ENCODE measurements at regions not wholly inside any gene's neighbourhood (a gene's known extent, or its start where the extent isn't known, plus 50 kb on each side); places are given as distances from the start of the nearest gene placed in this dataset.

DNA sequence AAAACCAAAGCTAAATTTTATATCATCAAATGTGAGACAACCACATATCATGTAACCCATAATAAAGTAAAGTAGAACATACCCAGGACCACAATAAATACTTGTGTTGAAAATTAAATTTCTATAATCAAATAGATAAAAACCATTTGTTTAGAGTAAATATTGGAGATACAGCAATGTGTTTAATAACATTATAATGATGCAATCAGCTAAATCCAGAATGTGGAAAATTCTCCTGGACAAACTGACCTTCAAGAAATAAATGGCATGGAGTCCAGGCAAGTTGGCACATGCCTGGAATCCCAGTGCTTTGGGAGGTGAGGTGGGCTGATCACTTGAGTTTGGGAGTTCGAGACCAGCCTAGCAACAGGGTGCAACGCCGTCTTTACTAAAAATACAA, 84.0 kb downstream of the GPX5 start:
- TF ChIP-seq FOXP2 (optimal IDR thresholded peaks at IDR 0.05; ENCODE audit: borderline replicate concordance, extremely low read depth, extremely low read length, insufficient read depth) (no peak), SIN3A (IDR thresholded peaks at IDR 0.05; ENCODE audit: borderline replicate concordance, insufficient read depth, low read length) (no peak), TAF1 (IDR thresholded peaks at IDR 0.05; ENCODE audit: borderline replicate concordance, insufficient read depth, low read length) (no peak), POLR2AphosphoS5 (IDR thresholded peaks at IDR 0.05; ENCODE audit: low read depth, low read length) (no peak), REST (IDR thresholded peaks at IDR 0.05; ENCODE audit: insufficient read depth in 1 of 2, low read depth in 2 of 2, low read length in 2 of 2) (no peak)

GRCh38 chr6:28615616-28615954, 89.9 kb downstream of the GPX5 start:
- TF ChIP-seq POLR2AphosphoS5 (IDR thresholded peaks at IDR 0.05; ENCODE audit: low read depth, low read length) (no peak), SIN3A (IDR thresholded peaks at IDR 0.05; ENCODE audit: borderline replicate concordance, insufficient read depth, low read length) (no peak), REST (IDR thresholded peaks at IDR 0.05; ENCODE audit: insufficient read depth in 1 of 2, low read depth in 2 of 2, low read length in 2 of 2) (no peak), FOXP2 (optimal IDR thresholded peaks at IDR 0.05; ENCODE audit: borderline replicate concordance, extremely low read depth, extremely low read length, insufficient read depth) (no peak), TAF1 (IDR thresholded peaks at IDR 0.05; ENCODE audit: borderline replicate concordance, insufficient read depth, low read length) (no peak)

- no peak for TF ChIP-seq TAF1 (IDR thresholded peaks at IDR 0.05; ENCODE audit: borderline replicate concordance, insufficient read depth, low read length)
- no peak for TF ChIP-seq SIN3A (IDR thresholded peaks at IDR 0.05; ENCODE audit: borderline replicate concordance, insufficient read depth, low read length)
These were observed 90.5 kb downstream of the GPX5 start for GRCh38 chr6:28615955-28616747.

- no peak for TF ChIP-seq FOXP2 (optimal IDR thresholded peaks at IDR 0.05; ENCODE audit: borderline replicate concordance, extremely low read depth, extremely low read length, insufficient read depth)
- TF ChIP-seq TAF1 (IDR thresholded peaks at IDR 0.05; ENCODE audit: borderline replicate concordance, insufficient read depth, low read length), result no peak
- no peak for TF ChIP-seq POLR2AphosphoS5 (IDR thresholded peaks at IDR 0.05; ENCODE audit: low read depth, low read length)
- no peak for TF ChIP-seq REST (IDR thresholded peaks at IDR 0.05; ENCODE audit: insufficient read depth in 1 of 2, low read depth in 2 of 2, low read length in 2 of 2)
- TF ChIP-seq SIN3A (IDR thresholded peaks at IDR 0.05; ENCODE audit: borderline replicate concordance, insufficient read depth, low read length), result no peak
These were observed 93.3 kb downstream of the GPX5 start for GRCh38 chr6:28618898-28619555.

DNA sequence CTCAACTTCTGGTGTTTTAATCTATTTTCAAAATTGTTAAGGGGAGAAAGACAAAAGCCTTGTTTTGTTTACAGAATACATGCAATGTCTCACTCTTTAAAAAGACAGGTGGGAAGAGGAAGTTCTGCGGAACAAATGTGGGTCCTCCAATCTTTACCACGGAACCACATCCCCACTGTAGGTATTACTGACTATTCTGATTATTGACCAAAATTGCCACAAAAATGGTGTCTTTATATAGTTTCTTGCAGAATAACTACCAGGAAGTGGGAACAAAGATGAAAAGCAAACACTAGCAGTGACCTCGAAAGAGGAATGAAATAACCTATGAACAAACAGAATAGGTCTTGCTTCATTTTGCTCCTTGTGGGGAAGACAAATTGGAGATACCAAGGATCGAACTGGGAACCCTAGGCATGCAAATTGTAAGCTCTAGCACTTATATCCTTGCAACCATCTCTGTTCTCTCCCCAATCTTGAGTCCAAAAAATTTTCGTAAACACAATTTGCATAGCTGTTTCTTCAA, 106.7 kb downstream of the GPX5 start:
- TF ChIP-seq POLR2AphosphoS5 (IDR thresholded peaks at IDR 0.05; ENCODE audit: low read depth, low read length), result no peak
- no peak for TF ChIP-seq TAF1 (IDR thresholded peaks at IDR 0.05; ENCODE audit: borderline replicate concordance, insufficient read depth, low read length)
- TF ChIP-seq SIN3A (IDR thresholded peaks at IDR 0.05; ENCODE audit: borderline replicate concordance, insufficient read depth, low read length), result no peak
- no peak for TF ChIP-seq REST (IDR thresholded peaks at IDR 0.05; ENCODE audit: insufficient read depth in 1 of 2, low read depth in 2 of 2, low read length in 2 of 2)
- TF ChIP-seq FOXP2 (optimal IDR thresholded peaks at IDR 0.05; ENCODE audit: borderline replicate concordance, extremely low read depth, extremely low read length, insufficient read depth), result no peak
